NOMO-1 treated with DMSO at 0.1 percent for 48 hours (cell line): ENCODE measurements at regions not wholly inside any gene's neighbourhood (a gene's known extent, or its start where the extent isn't known, plus 50 kb on each side); places are given as distances from the start of the nearest gene placed in this dataset.
"Not testable (repeated sequence)": the region's sequence is repeated elsewhere in the genome, so short reads cannot be mapped to it uniquely, and the experiment has no call there.

Source experiments
- DNase-seq: peaks from one replicate; lab custom pipeline; 2025; ENCODE audit not compliant: unreplicated experiment; lab: John Stamatoyannopoulos, UW

DNA sequence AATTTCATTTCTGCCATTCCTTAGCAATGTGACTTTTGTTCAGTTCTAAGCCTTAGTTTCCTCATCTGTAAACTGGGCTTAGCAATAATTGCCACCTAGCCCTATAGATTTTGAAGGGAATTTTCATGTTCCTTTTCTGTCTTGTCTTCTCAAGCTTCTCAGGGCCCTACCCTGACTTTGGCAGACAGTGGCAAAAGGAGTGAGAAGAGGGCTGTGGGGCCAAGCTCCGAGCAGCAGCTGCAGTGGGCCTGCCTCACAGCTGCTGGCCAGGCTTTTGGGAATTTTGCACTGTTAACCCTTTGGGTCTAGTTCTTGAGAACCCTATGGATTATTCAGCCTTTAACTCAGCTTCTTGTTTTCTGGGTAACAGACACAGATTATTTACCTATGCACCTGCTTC, 67.6 kb upstream of the IGSF1 start:
- no peak for DNase-seq

DNA sequence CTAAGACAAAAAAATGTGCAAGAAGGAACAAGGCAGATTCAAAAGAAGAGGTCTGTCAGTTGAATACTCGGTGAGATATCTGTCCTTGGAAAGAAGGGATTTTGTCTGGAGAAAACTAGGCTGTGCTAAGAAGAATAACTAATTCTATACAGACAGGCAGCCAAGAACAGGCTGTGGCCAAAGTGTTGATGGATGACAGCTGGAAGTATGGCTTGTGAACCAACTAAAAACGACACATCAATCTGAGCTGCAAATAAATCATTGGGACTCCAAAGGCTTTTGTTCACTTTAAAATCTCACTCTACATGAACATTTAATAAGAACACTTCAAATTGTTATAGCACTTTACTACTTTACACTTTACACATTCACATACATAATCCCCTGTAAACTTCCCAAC, 70.5 kb upstream of the IGSF1 start:
- DNase-seq = no peak

DNA sequence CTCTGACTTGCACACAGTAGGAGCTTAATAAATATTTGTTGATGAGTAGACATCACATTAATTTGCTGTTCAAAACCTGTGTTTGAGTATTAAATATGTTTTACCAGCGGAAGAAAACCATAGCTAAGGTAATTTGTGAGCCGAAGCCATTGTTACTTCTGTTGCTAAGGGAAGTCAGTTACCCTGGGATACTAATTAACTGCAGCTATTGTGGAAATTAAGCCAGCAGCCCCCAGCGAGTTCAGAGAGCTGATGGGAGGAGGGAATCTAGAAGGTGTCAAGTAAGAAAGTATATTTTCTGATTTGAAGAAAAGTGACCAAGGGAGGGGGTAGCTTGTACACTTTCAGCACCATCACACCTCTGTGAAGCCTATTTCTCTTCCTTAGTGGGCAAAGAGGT, 76.7 kb upstream of the IGSF1 start:
- DNase-seq = no peak

DNA sequence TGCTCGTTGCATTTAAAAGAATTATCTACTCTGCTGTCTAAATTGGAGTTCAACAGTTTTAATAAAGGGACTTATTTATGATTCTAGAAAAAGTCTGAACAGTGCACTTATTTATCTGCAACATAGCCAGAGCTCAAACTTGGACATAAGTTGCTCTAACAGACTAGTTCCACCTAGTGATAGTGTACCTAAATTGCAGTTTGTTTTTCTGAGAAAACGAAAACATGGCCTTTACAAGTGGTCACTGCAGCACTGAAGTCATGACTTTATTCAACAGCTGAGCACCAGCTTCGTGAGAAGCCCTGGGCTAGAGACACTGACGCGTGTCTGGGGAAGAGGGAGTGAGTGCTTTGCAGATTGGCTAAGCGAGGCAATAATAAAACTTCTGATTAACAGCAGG, 77.3 kb upstream of the IGSF1 start:
- no peak for DNase-seq

DNA sequence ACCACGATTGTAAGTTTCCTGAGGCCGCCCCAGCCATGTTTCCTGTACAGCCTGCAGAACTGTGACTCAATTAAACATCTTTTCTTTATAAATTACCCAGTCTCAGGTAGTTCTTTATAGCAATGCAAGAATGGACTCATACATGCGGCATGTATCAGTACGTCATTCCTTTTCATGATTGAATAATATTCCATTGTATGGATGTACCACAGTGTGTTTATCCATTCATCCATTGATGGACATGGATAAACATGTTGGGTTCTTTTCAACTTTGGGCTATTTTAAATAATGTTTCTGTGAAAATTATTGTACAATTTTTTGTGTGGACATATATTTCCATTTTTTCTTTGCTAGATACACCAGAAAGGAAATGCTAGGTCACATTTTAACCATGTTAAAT, 99.2 kb upstream of the IGSF1 start:
- DNase-seq = no peak

DNA sequence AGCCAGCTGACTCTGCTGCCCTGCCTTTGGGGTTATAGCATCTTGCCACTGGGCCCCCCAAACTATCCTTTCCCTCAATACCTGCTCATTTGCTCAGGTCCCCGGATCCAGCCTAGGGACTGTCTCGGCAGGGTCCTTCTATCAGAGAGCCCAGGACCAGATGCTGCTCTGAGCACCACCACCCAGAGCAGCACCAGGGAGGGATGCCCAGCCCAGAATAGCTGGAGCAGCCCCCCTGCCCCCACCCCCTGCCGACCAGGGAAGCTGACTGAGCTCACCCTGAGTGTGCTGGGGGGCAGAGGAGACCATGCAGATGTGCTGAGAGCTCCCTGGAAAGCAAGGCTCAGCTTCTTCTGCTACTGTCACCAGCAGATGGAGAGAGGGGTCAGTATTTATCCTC, 103.6 kb upstream of the IGSF1 start:
- no peak for DNase-seq

DNA sequence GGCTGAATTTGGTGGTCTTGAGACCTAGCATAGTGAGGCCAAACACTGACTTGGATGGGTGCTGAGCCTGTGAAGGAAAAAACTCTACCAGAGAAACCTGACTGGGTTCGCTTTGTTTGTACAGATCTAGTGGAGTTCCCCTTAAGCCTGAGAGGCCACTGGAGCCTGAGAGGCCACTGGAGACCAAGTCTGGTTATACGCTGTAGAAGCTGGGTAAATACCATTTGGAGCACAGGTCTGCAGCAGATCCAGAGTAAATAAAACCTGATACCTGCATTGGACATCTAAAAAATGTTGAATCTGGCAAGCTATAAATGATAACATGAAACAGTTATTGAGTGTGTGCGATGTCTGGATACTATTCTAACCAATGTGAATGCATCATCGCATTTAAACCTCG, 104.3 kb upstream of the IGSF1 start:
- no peak for DNase-seq

DNA sequence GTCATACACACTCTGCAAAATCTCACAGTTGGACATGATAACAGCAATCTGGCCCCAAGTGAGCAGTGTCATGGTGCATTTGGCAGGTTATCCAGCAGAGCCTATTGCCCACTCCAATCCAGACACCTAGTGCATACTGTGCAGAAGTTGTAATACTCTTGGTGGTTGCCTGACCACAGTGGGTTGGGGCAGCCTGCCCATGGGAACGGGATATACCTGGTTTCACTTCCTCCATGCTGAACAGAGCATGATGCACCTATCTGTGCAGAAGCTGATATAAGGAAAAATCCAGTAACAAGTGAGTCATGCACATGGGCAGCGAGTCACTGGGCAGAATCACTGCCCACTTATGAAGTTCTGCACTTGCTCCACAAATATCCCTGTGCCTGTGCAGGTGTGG, 105.3 kb upstream of the IGSF1 start:
- DNase-seq = peak; percentile 12

DNA sequence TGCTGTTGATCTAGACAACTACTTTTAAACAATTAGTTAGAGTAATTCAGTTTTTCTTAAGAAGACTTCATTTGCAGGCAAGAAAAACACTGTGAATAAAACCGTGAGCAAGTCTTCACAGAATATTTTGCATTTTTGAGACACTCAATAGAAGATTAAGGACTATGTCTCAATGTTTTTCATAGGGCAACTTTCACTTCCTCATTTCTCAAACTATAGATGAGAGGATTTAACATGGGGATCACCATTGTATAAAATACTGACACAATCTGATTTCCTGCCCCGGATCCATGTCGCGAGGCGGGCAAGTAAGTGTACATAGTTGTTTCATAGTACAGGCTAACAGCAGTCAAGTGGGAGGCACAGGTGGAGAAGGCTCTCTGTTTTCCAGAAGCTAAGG, 108.8 kb upstream of the IGSF1 start:
- DNase-seq = peak; percentile 57

DNA sequence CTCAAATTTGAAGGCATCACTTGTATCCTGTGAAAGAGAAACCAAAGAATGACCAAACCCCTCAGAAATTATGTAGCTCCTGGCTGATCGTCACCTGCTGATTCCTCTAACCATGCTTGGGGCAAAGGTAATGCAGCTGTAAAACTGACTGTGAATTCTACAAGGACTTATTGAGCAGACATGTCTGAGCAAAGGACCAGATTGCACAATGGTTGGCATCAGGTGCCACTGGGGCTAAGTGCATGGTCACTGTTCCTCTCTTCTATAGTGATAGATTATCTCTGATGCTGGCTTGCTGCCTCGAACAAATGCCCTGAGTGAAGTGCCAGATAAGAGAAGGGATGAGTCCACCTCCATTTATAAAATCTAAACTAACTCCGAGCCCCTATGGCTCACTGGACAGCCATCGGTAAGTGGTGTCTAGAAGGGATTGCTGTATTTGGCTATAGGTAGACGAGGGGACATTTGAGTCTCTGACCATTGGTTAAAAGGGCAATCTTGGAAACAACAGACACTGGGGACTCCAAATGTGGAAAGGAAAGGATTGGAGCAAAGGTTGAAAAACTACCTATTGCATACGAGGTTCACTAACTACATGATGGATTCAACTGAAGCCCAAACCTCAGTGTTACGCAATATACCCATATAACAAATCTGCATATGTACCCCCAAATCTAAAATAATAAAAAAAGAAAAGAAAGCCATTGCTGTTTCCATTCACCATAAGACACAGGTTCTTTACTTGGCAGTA, 110.7 kb upstream of the IGSF1 start:
- DNase-seq = no peak

DNA sequence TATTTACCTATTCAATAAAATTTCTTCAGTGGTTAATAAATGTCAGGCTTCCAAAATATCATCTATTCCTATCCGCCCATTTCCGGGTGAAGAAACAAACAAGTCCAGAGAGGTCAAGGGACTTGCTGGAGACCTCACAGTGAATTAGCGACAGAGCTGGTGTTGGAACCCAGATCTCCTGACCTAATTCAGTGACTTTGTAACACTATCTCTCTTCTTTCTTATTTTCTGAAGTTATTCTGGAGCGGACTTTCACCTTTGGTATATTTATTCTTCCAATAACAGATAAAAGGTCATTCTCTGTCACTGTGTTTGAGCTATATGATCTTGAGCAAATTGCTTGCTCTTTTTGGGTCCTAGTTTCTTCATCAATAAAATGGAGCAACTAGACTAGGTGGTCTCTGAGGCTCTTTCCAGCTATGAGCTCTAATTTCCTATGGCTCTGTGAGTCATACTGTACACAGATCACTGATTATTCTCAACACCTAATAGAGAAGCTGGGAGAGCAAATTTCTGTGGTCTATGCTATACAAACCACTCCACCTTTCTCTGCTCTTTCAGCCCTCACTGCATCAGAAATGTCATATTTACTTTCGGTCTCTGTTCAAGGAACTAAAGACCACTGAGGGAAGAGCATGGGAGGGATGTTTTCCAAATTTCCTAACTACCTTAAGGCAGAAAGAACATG, 113.2 kb upstream of the IGSF1 start:
- no peak for DNase-seq

DNA sequence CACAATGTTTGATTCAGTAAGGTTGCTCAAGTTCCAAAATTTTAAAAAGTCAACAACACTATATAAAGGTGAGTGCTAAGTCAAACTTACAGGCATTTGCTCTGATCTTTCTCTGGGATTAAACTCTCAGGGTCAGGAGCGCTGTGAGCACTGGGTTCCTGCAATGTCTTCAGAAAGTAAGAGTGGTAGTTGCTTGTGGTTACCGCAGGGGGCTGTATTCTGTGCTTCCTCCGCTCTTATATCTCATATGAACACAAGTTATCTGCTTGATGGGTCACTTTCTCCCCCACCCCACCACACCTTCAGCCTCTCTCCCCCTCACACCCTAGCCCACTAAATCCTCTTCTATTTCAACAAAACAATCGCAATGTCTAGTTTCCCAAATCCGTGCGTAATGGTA, 116.4 kb upstream of the IGSF1 start:
- no peak for DNase-seq

DNA sequence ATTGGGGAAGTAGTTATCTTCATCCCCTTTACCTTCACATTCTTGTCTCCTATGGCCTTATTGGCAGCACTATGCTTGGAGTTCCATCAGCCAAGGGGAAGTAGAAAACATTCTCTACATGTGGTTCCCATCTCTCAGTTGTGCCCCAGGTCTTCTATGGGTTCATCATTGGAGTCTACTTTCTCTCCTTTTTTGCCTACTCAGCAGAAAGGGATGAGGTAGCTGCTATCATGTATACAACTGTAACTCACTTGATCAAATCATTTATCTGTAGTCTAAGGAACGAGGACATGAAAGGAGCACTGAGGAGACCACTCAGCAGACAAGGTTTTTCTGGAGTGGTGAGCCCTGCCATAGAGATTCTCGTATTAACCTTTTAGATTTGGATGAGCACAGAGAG, 119.0 kb upstream of the OR13H1 start:
- DNase-seq = no peak

DNA sequence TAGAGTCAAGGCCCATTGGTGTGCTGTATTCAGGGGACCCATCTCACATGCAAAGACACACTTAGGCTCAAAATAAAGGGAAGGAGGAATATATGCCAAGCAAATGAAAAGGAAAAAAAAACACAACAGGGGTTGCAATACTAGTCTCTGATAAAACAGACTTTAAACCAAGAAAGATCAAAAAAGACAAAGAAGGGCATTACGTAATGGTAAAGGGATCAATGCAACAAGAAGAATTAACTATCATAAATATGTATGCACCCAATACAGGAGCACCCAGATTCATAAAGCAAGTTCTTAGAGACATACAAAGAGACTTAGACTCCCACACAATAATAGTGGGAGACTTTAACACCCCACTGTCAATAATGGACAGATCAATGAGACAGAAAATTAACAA, 113.4 kb upstream of the OR13H1 start:
- DNase-seq = not testable (repeated sequence)

DNA sequence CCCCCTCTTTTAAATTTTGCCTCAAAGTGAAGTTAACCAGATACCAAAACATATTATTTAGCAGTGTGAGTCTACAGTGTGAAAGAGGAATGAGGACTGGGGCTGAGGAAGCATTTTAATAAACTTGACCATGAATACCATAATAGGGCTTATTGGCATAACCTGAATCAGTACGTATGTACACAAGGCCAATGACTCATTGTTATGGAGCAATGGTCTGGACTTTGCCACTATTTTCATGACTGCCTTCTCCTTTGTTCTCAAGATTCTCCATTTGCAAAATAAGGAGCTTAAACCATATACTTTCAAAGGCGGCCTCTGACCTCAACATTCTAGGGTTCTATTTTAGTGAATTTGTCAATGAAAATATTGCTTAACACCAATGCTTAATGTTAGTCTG, 102.8 kb upstream of the OR13H1 start:
- no peak for DNase-seq

DNA sequence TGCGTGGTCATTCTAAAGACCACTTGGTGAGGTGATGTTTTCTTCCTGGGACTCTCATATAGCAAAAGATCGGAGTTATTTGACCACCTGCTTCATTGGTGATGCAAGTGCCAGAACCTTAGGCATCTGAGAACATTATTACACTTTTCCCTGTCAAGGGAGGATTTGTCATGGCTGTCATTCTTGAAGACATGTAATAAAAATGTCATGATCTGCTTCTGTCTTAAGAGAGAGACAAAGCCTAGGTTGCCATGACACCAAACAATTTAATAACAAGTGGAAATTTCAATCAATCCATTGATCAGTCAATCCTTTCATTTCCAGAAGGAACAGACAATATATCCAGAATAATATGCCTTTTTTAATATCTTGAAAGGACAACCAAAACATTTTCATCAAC, 97.9 kb upstream of the OR13H1 start:
- no peak for DNase-seq

DNA sequence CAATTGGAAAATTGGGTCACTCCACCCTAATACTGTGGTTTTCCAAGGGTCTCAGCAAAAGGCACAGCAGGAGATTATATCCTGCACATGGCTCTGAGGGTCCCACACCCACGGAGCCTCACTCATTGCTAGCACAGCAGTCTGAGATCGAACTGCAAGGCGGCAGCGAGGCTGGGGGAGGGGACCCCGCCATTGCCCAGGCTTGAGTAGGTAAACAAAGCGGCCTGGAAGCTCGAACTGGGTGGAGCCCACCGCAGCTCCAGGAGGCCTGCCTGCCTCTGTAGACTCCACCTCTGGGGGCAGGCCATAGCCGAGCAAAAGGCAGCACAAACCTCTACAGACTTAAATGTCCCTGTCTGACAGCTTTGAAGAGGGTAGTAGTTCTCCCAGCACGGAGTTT, 82.0 kb upstream of the OR13H1 start:
- DNase-seq = not testable (repeated sequence)

DNA sequence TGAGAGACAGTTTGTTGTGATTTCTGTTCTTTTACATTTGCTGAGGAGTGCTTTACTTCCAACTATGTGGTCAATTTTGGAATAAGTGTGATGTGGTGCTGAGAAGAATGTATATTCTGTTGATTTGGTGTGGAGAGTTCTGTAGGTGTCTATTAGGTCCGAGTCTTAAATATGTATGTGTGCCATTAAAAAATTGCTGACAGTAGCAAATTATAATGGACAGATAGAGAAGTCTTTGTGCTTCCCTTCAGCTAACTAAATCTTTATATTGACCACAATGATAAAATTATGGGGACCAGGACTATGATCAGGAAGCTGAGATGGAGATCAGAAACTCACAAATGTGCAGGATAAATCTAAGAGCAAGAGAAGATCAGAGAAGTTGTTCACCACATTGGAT, 70.1 kb upstream of the OR13H1 start:
- not testable (repeated sequence) for DNase-seq

DNA sequence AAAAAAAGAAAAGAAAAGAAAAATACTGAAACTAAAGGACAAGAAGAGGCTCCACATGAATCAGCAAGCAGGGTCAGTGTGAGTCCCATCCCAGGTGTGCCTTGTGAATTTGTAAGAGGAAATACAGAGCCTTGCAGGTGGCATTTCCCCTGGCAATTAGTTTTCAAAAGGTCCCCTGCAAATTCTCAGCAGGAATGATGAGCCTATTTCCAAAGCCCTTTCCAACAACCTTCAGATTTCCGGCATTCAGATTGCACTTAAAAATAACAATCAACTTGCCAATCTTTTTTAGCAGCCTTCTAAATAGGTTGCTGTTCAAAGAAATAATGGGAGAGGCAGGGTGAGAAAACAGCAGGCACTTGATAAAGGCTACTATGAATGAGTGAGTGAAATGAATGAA, 66.4 kb upstream of the OR13H1 start:
- DNase-seq = no peak
